SU-DHL-6 (cell line): ENCODE measurements at regions not wholly inside any gene's neighbourhood (a gene's known extent, or its start where the extent isn't known, plus 50 kb on each side); places are given as distances from the start of the nearest gene placed in this dataset.

Source experiments
- H2AFZ ChIP-seq: fragments of 200-600 bp; sonication (generic); 2 replicates; pipeline ENCODE4 v1.6.1; 2014; ENCODE audit warnings: low read depth, mild to moderate bottlenecking, moderate library complexity, mixed read lengths, antibody characterized with exemption, low read length; ENCODE audit not compliant: severe bottlenecking
- H3F3A ChIP-seq: fragments of 200-600 bp; shearing (Covaris generic); 2 replicates; pipeline ENCODE4 v1.6.0; 2016; ENCODE audit warnings: antibody characterized with exemption, mild to moderate bottlenecking; ENCODE audit not compliant: insufficient read depth
- H3K27ac ChIP-seq: fragments of 200-600 bp; sonication (generic); 2 replicates; pipeline ENCODE4 v1.5.1; 2016; ENCODE audit warnings: low read depth, mild to moderate bottlenecking, low read length, moderate library complexity, mixed read lengths
- H3K27me3 ChIP-seq: fragments of 200-600 bp; sonication (generic), shearing (Covaris generic); 2 replicates; pipeline ENCODE4 v1.6.0; 2014; ENCODE audit warnings: mild to moderate bottlenecking, low read length
- H3K36me3 ChIP-seq: fragments of 200-600 bp; sonication (generic); 2 replicates; pipeline ENCODE4 v1.6.1; 2014; ENCODE audit warnings: mild to moderate bottlenecking, low read length, mixed read lengths
- H3K4me2 ChIP-seq: fragments of 300-600, 200-600 bp; shearing (Covaris generic), sonication (generic); 2 replicates; pipeline ENCODE4 v1.6.0; 2014; ENCODE audit warnings: low read length, low read depth, mild to moderate bottlenecking; ENCODE audit not compliant: poor library complexity, severe bottlenecking
- H3K4me3 ChIP-seq: fragments of 200-600 bp; sonication (generic); 2 replicates; pipeline ENCODE4 v1.5.1; 2014; ENCODE audit warnings: antibody characterized with exemption, low read length, mild to moderate bottlenecking, mixed read lengths; ENCODE audit not compliant: insufficient read depth, poor library complexity, severe bottlenecking
- H3K79me2 ChIP-seq: fragments of 200-600 bp; sonication (generic); 2 replicates; pipeline ENCODE4 v1.6.1; 2014; ENCODE audit warnings: mild to moderate bottlenecking, low read length, moderate library complexity; ENCODE audit not compliant: insufficient read depth
- H3K9ac ChIP-seq: fragments of 200-600 bp; sonication (generic); 2 replicates; pipeline ENCODE4 v1.7.0; 2014; ENCODE audit warnings: mild to moderate bottlenecking, low read length
- H3K9me2 ChIP-seq: fragments of 200-600 bp; sonication (generic); replicated peaks from 2 replicates; pipeline ENCODE4 v1.6.1; 2014; ENCODE audit warnings: low read length; ENCODE audit not compliant: insufficient read depth
- H3K9me3 ChIP-seq: fragments of 200-600 bp; sonication (generic); 2 replicates; pipeline ENCODE4 v1.6.1; 2014; ENCODE audit warnings: low read length, mixed read lengths; ENCODE audit not compliant: insufficient read depth
- H4K20me1 ChIP-seq: fragments of 200-600 bp; sonication (generic); 2 replicates; pipeline ENCODE4 v1.6.1; 2014; ENCODE audit warnings: low read depth, mild to moderate bottlenecking, antibody characterized with exemption, low read length, moderate library complexity, mixed read lengths
- CTCF ChIP-seq: fragments of 200-600 bp; sonication (generic); IDR thresholded peaks from one replicate; pipeline ENCODE4 v1.5.1; 2017; ENCODE audit warnings: antibody characterized with exemption, mild to moderate bottlenecking, low read length, moderate library complexity; ENCODE audit not compliant: insufficient read depth, poor library complexity, severe bottlenecking
- EZH2phosphoT487 ChIP-seq: fragments of 200-600 bp; sonication (generic), shearing (Covaris generic); conservative IDR thresholded peaks from 2 replicates; pipeline ENCODE4 v1.6.1; 2018; ENCODE audit warnings: mild to moderate bottlenecking, antibody characterized with exemption, low read length, moderate library complexity, mixed read lengths

DNA sequence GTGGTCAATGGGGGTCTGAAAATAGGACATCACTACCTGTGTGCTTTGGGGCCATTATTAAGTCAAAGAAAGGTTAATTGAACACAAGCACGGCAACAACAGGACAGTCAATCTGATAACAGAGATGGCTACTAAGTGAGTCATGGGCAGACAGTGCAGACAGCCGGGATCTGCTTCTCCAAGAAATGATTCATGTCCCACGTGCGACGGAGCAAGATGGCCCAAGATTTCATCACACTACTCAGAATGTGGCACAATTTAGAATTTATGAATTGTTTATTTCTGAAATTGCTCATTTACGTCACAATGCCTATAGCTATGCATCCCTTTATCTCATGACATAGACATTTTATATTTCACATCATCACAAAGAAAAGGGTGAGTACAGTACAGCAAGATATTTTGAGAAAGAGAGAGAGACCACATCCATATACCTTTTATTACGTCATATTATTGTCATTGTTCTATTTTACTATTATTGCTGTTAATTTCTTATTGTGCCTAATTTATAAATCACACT, 770.6 kb upstream of the NR2F2 start:
- H3F3A ChIP-seq: no peaks in the 10 kb centered on the region
- H2AFZ ChIP-seq: no peak overlapping the region
- no peaks in the 10 kb centered on the region for H3K27me3 ChIP-seq
- no peaks in the 10 kb centered on the region for H3K79me2 ChIP-seq
- H3K27ac ChIP-seq: no peak overlapping the region
- no peaks in the 10 kb centered on the region for H3K36me3 ChIP-seq
- no peaks in the 10 kb centered on the region for H4K20me1 ChIP-seq
- H3K4me2 ChIP-seq: no peak overlapping the region
- TF ChIP-seq EZH2phosphoT487 (no peak), CTCF (no peak)
- no peaks in the 10 kb centered on the region for H3K9me2 ChIP-seq
- H3K4me3 ChIP-seq: no peak overlapping the region
- H3K9me3 ChIP-seq: no peaks in the 10 kb centered on the region
- H3K9ac ChIP-seq: no peak overlapping the region

DNA sequence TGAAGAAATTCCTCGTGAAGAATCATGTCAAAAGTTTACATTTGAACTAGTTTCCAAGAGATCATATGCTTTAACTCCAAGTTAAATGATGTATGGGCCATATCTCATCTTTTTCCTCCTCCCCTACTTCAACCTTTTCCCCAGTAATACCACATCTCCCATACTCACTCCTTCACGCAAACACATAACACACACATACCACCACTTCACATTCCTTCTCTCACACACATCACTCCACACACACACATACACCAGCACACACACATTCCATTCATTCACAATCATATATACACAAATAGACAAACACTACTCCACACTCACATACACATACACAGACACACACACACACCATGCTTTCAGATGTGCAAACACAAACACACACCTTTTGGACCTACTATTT, 769.0 kb upstream of the NR2F2 start:
- Histone ChIP-seq H3K9ac (no peak overlapping the region), H2AFZ (no peak overlapping the region), H3K27ac (no peak overlapping the region), H3K9me3 (no peaks in the 10 kb centered on the region), H3K36me3 (no peaks in the 10 kb centered on the region), H3K79me2 (no peaks in the 10 kb centered on the region), H3K9me2 (no peaks in the 10 kb centered on the region), H3F3A (no peaks in the 10 kb centered on the region), H3K4me2 (no peak overlapping the region), H3K4me3 (no peak overlapping the region), H3K27me3 (no peaks in the 10 kb centered on the region), H4K20me1 (no peaks in the 10 kb centered on the region)
- TF ChIP-seq EZH2phosphoT487: no peak
- no peak for TF ChIP-seq CTCF

DNA sequence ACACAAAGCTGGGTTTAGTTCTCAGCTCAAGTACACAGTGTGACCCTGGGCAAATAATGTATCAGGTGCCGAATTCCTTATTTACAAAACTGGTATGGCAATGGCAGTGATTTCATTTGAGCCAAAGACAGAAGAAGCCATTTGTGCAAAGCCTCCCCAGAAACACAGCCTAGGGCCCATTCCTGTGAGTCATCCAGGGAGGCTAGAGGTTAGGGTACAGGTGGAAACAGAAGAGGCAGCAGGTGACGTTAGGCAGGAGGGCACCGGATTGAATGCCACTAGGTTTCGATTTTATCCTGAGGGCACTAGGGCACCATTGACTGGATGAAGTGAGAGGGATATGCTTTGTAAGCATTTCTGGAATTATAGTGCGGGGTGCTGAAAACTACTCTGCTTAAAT, 766.9 kb upstream of the NR2F2 start:
- no peak overlapping the region for H3K4me3 ChIP-seq
- H4K20me1 ChIP-seq: no peaks in the 10 kb centered on the region
- H3K36me3 ChIP-seq: no peaks in the 10 kb centered on the region
- no peaks in the 10 kb centered on the region for H3K9me2 ChIP-seq
- H3K4me2 ChIP-seq: no peak overlapping the region
- no peaks in the 10 kb centered on the region for H3K27me3 ChIP-seq
- no peaks in the 10 kb centered on the region for H3F3A ChIP-seq
- H3K27ac ChIP-seq: no peak overlapping the region
- no peaks in the 10 kb centered on the region for H3K9me3 ChIP-seq
- no peak for TF ChIP-seq EZH2phosphoT487
- TF ChIP-seq CTCF: no peak
- no peaks in the 10 kb centered on the region for H3K79me2 ChIP-seq
- no peak overlapping the region for H2AFZ ChIP-seq
- H3K9ac ChIP-seq: no peak overlapping the region

DNA sequence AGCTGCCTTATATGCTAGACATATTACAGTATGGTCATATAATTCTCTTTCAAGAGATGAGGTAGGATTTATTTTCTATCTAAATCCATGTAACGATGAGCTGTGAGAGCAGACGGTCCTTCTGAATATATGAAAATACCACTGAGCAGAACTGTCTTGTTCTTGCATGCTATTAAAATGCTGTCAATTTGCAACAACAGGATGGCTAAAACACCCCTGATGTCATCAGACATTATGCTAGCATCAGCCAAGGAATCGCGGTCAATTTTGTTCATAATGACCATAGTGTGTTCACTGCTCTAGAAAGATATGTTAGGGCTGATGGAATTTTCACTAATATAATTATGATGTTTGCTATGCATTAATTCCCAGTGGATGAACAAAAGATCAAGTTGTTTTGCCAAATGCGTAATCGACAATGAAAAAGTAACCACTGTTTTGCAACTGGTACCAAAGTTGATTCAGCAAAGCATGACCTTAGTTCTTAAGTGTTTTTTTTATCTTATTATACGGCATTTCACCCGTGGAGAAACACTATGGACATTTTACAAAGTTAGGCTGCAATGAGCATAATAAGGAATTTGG, 765.4 kb upstream of the NR2F2 start:
- H3K9ac ChIP-seq: no peak overlapping the region
- H3K27me3 ChIP-seq: no peaks in the 10 kb centered on the region
- TF ChIP-seq EZH2phosphoT487: no peak
- TF ChIP-seq CTCF: no peak
- no peak overlapping the region for H3K27ac ChIP-seq
- no peaks in the 10 kb centered on the region for H3K9me3 ChIP-seq
- H3K4me3 ChIP-seq: no peak overlapping the region
- no peaks in the 10 kb centered on the region for H3K36me3 ChIP-seq
- no peaks in the 10 kb centered on the region for H4K20me1 ChIP-seq
- H3K79me2 ChIP-seq: no peaks in the 10 kb centered on the region
- H3F3A ChIP-seq: no peaks in the 10 kb centered on the region
- H2AFZ ChIP-seq: no peak overlapping the region
- H3K9me2 ChIP-seq: no peaks in the 10 kb centered on the region
- H3K4me2 ChIP-seq: no peak overlapping the region
